Sigmoid colon (tissue), 6 donors: ENCODE measurements at regions not wholly inside any gene's neighbourhood (a gene's known extent, or its start where the extent isn't known, plus 50 kb on each side); places are given as distances from the start of the nearest gene placed in this dataset.
"Not testable (repeated sequence)": the region's sequence is repeated elsewhere in the genome, so short reads cannot be mapped to it uniquely, and the experiment has no call there.

Source experiments
- DNase-seq: peaks from one replicate; pipeline ENCODE4 v3.0.0-alpha.2; 2019
- H3K27ac ChIP-seq, 4 donors: fragments of 200-600 bp; sonication (generic); one replicate each; pipeline ENCODE4 v1.5.1; 2016 to 2019; ENCODE audit warnings: mild to moderate bottlenecking in 1 of 4
- H3K27me3 ChIP-seq, 3 donors: fragments of 200-600 bp; sonication (generic); one replicate each; pipeline ENCODE4 v1.5.1; 2019; ENCODE audit warnings: mild to moderate bottlenecking in 1 of 3
- H3K36me3 ChIP-seq, 4 donors: fragments of 200-600 bp; sonication (generic); one replicate each; pipeline ENCODE4 v1.5.1; 2016 to 2019
- H3K4me1 ChIP-seq, 4 donors: fragments of 200-600 bp; sonication (generic); one replicate each; pipeline ENCODE4 v1.5.1; 2017 to 2019
- H3K4me3 ChIP-seq, 4 donors: fragments of 200-600 bp; sonication (generic); one replicate each; pipeline ENCODE4 v1.5.1; 2017 to 2019; ENCODE audit warnings: mild to moderate bottlenecking in 2 of 4, moderate library complexity in 1 of 4
- H3K9me3 ChIP-seq, 4 donors: fragments of 200-600 bp in 3 of 4; sonication (generic) in 3 of 4; one replicate each; pipeline versions ENCODE4 v1.5.1 to v1.6.1; 2013 to 2019
- CTCF ChIP-seq, 4 experiments: fragments of 450-650 bp in 3 of 4; fragments of 200-600 bp in 1 of 4; IDR thresholded peaks; one replicate each; pipeline ENCODE4 v1.5.1; 2016 to 2019; ENCODE audit warnings: antibody characterized with exemption in 4 of 4, mild to moderate bottlenecking in 3 of 4, moderate library complexity in 2 of 4
- EP300 ChIP-seq, 4 donors: sonication (generic); formaldehyde crosslinking; IDR thresholded peaks; one replicate each; pipeline ENCODE4 v1.6.1; 2017; ENCODE audit warnings: antibody characterized with exemption in 4 of 4
- POLR2A ChIP-seq, 2 donors: fragments of 450-650 bp; IDR thresholded peaks; one replicate each; pipeline ENCODE4 v1.6.1; 2016; ENCODE audit warnings: antibody characterized with exemption in 2 of 2, mild to moderate bottlenecking in 2 of 2, moderate library complexity in 2 of 2
- POLR2AphosphoS5 ChIP-seq, 4 donors: sonication (generic); formaldehyde crosslinking; IDR thresholded peaks; one replicate each; pipeline ENCODE4 v1.6.1; 2017; ENCODE audit warnings: antibody characterized with exemption in 4 of 4
- WGBS, 2 donors: extraction: QIAGEN DNeasy Blood & Tissue Kit; methylation state at CpG; one replicate each; pipeline ENCODE4 v1.1.7; 2013; 5-methylcytosine and 5-hydroxymethylcytosine counted together
- intact Hi-C: fragments of 100-400 bp; cut with DNase I; formaldehyde crosslinking; loops from one replicate; pipeline ENCODE4 v1.15.1; 2023
- donor health status: healthy with polysubstance abuse.
- donor health status: healthy.

GRCh38 chr9:33722359-33722675 is 73.0 kb upstream of the PRSS3 start:
- Histone ChIP-seq H3K9me3 (peaks cover 0 to 1% (median 0%) of the 10 kb centered on the region in 4 donors), H3K27ac (no peak overlapping the region), H3K27me3 (peaks cover 0 to 11% (median 0%) of the 10 kb centered on the region in 3 donors), H3K36me3 (no peaks in the 10 kb centered on the region), H3K4me3 (no peak overlapping the region), H3K4me1 (peaks cover 0 to 4% (median 2%) of the 10 kb centered on the region in 4 donors)
- no peak for TF ChIP-seq POLR2AphosphoS5 (IDR thresholded peaks at IDR 0.05)
- TF ChIP-seq POLR2A (IDR thresholded peaks at IDR 0.05) = no peak
- TF ChIP-seq CTCF (IDR thresholded peaks at IDR 0.05) = peak in 1 of 4 experiments; percentile 2
- no peak for TF ChIP-seq EP300 (IDR thresholded peaks at IDR 0.05)
- DNase-seq = no peak
- intact Hi-C loops = loop anchor here (1.0 to 10.0 kb wide), 3 partner anchors 45 to 348 kb away; no protein-coding TSS in a partner anchor
- WGBS, 2 donors = 55 to 58% methylated on average over 5 of the region's 5 CpGs

- no peaks in the 10 kb centered on the region for H3K4me1 ChIP-seq
- no peak overlapping the region for H3K4me3 ChIP-seq
- TF ChIP-seq CTCF (IDR thresholded peaks at IDR 0.05) = no peak
- TF ChIP-seq EP300 (IDR thresholded peaks at IDR 0.05) = no peak
- TF ChIP-seq POLR2A (IDR thresholded peaks at IDR 0.05) = no peak
- no peak for TF ChIP-seq POLR2AphosphoS5 (IDR thresholded peaks at IDR 0.05)
- H3K27ac ChIP-seq = no peak overlapping the region
- DNase-seq = no peak
- WGBS, 2 donors = 78 to 84% methylated on average over 1 of the region's 1 CpG
- no peaks in the 10 kb centered on the region for H3K36me3 ChIP-seq
- peaks cover 0 to 1% (median 0%) of the 10 kb centered on the region in 4 donors for H3K9me3 ChIP-seq
- no peaks in the 10 kb centered on the region for H3K27me3 ChIP-seq
- intact Hi-C loops = loop anchor here (10.0 kb wide), 1 partner anchor 354 kb away; no protein-coding TSS in a partner anchor
Observed at GRCh38 chr9:33728613-33729012, 66.7 kb upstream of the PRSS3 start.

DNA sequence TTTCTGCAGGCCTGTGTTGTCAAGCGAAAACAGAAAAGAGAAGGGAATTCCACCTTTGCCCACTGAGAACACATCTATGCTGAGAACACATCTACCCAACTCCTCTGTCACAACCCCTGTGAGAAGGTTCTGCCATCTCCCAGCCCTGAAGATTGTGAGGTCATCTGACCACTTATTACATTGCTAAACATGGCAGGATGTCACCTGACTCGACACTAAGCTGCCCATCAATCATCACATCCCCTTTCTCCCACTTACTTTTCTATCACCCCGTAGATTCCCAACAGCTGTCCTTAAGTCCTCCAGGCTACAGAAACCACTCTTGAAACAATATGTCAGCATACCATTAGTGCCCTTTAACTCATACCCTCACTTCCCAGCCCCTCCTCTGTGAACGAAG is 64.2 kb upstream of the PRSS3 start:
- no peak for DNase-seq
- 80 to 82% methylated on average over 4 of the region's 4 CpGs for WGBS, 2 donors
- TF ChIP-seq CTCF (IDR thresholded peaks at IDR 0.05) = no peak
- no peak overlapping the region for H3K4me3 ChIP-seq
- H3K9me3 ChIP-seq = peaks cover 0 to 1% (median 0%) of the 10 kb centered on the region in 4 donors
- H3K36me3 ChIP-seq = no peaks in the 10 kb centered on the region
- H3K27me3 ChIP-seq = no peaks in the 10 kb centered on the region
- no peaks in the 10 kb centered on the region for H3K4me1 ChIP-seq
- intact Hi-C loops = no loop called here
- H3K27ac ChIP-seq = no peak overlapping the region

DNA sequence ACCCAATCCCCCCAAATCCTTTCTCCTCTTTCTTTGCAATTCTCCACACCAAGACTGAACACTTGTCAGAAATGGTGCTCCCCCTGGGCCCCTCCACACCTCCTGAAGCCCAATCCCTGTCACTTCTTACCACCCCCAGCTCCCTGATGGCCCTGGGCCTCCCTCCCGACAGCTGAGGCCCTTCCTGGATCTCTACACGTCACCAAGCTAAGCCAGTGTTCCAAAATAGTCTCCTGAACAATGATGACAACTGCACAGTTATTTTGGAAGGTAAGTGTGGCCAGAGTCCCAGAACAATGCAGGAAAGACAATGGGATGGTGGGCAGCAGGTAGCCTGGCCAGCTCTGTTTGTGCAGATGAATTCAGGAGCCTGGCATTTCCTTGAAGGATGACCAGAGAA is 63.7 kb upstream of the PRSS3 start:
- Histone ChIP-seq H3K36me3 (no peaks in the 10 kb centered on the region), H3K4me3 (no peak overlapping the region), H3K27ac (no peak overlapping the region), H3K27me3 (no peaks in the 10 kb centered on the region), H3K9me3 (peaks cover 0 to 1% (median 0%) of the 10 kb centered on the region in 4 donors), H3K4me1 (no peaks in the 10 kb centered on the region)
- TF ChIP-seq EP300 (IDR thresholded peaks at IDR 0.05) (no peak), POLR2AphosphoS5 (IDR thresholded peaks at IDR 0.05) (no peak), CTCF (IDR thresholded peaks at IDR 0.05) (no peak), POLR2A (IDR thresholded peaks at IDR 0.05) (no peak)
- WGBS, 2 donors = 86 to 88% methylated on average over 2 of the region's 2 CpGs
- DNase-seq = no peak
- intact Hi-C loops = no loop called here

- DNase-seq, H3K27me3 ChIP-seq, H3K4me1 ChIP-seq, H3K27ac ChIP-seq, H3K4me3 ChIP-seq, H3K36me3 ChIP-seq, intact Hi-C loops, H3K9me3 ChIP-seq: not testable (repeated sequence)
- WGBS, 2 donors = 77 to 86% methylated on average over 5 of the region's 5 CpGs
Observed at GRCh38 chr9:33734247-33734940, 61.0 kb upstream of the PRSS3 start.

DNA sequence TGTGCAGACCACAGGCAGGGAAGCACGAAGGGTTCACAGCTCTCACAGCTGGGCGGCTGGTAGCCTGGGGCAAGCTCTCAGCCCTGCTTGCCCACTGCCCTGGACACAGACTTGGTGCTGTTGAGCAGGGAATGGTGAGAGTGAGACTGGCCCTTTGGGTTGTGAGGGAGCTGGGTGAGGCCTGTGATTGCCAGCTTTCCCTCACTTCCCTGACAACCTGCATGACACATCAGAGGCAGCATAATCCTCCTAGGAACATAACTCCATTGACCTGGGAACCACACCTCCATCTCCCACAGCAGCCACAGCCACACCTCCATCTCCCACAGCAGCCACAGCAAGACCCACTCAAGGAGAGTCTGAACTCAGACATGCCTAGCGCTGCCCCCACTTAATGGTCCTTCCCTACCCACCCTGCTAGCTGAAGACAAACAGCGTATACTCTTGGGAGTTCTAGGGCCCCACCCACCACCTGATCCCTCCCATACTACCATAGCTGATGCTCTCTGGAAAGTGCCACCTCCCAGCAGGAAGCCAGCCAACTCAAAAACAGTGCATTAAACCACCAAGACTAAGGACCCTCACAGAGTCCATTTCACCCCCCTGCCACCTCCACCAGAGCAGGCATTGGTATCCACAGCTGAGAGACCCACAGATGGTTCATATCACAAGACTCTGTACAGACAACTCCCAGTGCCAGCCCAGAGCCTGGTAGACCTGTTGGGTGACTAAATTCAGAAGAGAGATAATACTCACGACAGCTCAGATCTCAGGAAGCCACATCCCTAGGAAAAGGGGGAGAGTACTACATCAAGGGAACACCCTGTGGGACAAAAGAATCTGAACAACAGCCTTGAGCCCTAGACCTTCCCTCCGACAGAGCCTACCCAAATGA is 60.2 kb upstream of the PRSS3 start:
- H3K27ac ChIP-seq, H3K36me3 ChIP-seq, H3K9me3 ChIP-seq, intact Hi-C loops, H3K4me3 ChIP-seq, H3K27me3 ChIP-seq, DNase-seq, H3K4me1 ChIP-seq: not testable (repeated sequence)
- WGBS, 2 donors = 53 to 82% methylated on average over 6 of the region's 6 CpGs
